ENCODE measurements at regions not wholly inside any gene's neighbourhood (a gene's known extent, or its start where the extent isn't known, plus 50 kb on each side); places are given as distances from the start of the nearest gene placed in this dataset.

GRCh38 chr1:47621483-47621882, 183.6 kb downstream of the FOXD2 start (continued):
- no peak for TF ChIP-seq ARID4B (CRISPR knock-in tag; IDR thresholded peaks at IDR 0.05; ENCODE audit: borderline replicate concordance)
- no peak for TF ChIP-seq EMX1 (CRISPR knock-in tag; IDR thresholded peaks at IDR 0.05)

GRCh38 chr1:47621977-47622376, 184.1 kb downstream of the FOXD2 start:
- no peaks in the 10 kb centered on the region for H3K36me3 Mint-ChIP-seq
- H3K4me3 Mint-ChIP-seq = no peak overlapping the region
- DNase-seq (ENCODE audit: low spot score) (no peak), ATAC-seq (no peak)
- H3K9me3 Mint-ChIP-seq = no peaks in the 10 kb centered on the region
- peaks cover 17% of the 10 kb centered on the region for H3K27me3 Mint-ChIP-seq (ENCODE audit: low read depth)
- H3K27ac Mint-ChIP-seq = no peak overlapping the region
- CTCF ChIA-PET = interaction anchor here (1.3 kb wide), 1 partner anchor 9 kb away, joined by 3 read pairs; no protein-coding TSS in a partner anchor
- TF ChIP-seq ZBTB21 (CRISPR knock-in tag; IDR thresholded peaks at IDR 0.05; ENCODE audit: borderline replicate concordance) = no peak
- no peak for TF ChIP-seq CREM (CRISPR knock-in tag; IDR thresholded peaks at IDR 0.05)
- TF ChIP-seq TEAD4 (CRISPR knock-in tag; IDR thresholded peaks at IDR 0.05) = no peak
- no peak for TF ChIP-seq MLX (CRISPR knock-in tag; IDR thresholded peaks at IDR 0.05)
- 0 out of 2 replicates have a peak, but pooled peaks cover 4% of the 10 kb centered on the region for H3K4me1 Mint-ChIP-seq
- POLR2A ChIA-PET = no interaction called here

GRCh38 chr1:47622776-47623556, 185.1 kb downstream of the FOXD2 start:
- ChIA-PET CTCF (no interaction called here), POLR2A (no interaction called here)
- peaks cover 14% of the 10 kb centered on the region for H3K27me3 Mint-ChIP-seq (ENCODE audit: low read depth)
- TF ChIP-seq ZNF317 (CRISPR knock-in tag; IDR thresholded peaks at IDR 0.05; ENCODE audit: borderline replicate concordance, low read depth) = no peak
- no peak for TF ChIP-seq ZNF219 (CRISPR knock-in tag; IDR thresholded peaks at IDR 0.05; ENCODE audit: borderline replicate concordance)
- no peak for TF ChIP-seq FOXJ3 (CRISPR knock-in tag; IDR thresholded peaks at IDR 0.05; ENCODE audit: borderline replicate concordance)
- TF ChIP-seq ZMAT4 (CRISPR knock-in tag; IDR thresholded peaks at IDR 0.05) = no peak
- TF ChIP-seq USF1 (CRISPR knock-in tag; IDR thresholded peaks at IDR 0.05) = no peak
- TF ChIP-seq AFF4 (CRISPR knock-in tag; IDR thresholded peaks at IDR 0.05; ENCODE audit: borderline replicate concordance) = no peak
- no peak for TF ChIP-seq NFYB (CRISPR knock-in tag; conservative IDR thresholded peaks at IDR 0.05; ENCODE audit: low read depth)
- no peak for TF ChIP-seq MYBL2 (CRISPR knock-in tag; IDR thresholded peaks at IDR 0.05)
- no peak for TF ChIP-seq ZNF425 (CRISPR knock-in tag; conservative IDR thresholded peaks at IDR 0.05)
- TF ChIP-seq ZNF121 (CRISPR knock-in tag; IDR thresholded peaks at IDR 0.05) = no peak
- no peak for TF ChIP-seq GABPB1 (CRISPR knock-in tag; IDR thresholded peaks at IDR 0.05)
- TF ChIP-seq ATF3 (CRISPR knock-in tag; conservative IDR thresholded peaks at IDR 0.05) = no peak

More at GRCh38 chr1:47622776-47623556, 185.1 kb downstream of the FOXD2 start:
- Mint-ChIP-seq H3K4me1 (0 out of 2 replicates have a peak, but pooled peaks cover 4% of the 10 kb centered on the region), H3K36me3 (no peaks in the 10 kb centered on the region), H3K4me3 (no peak overlapping the region), H3K27ac (no peak overlapping the region), H3K9me3 (no peaks in the 10 kb centered on the region)
- DNase-seq (ENCODE audit: low spot score) (no peak), ATAC-seq (no peak)

Data from WTC11 (cell line).